HG03139 (cell line): ENCODE measurements at regions not wholly inside any gene's neighbourhood (a gene's known extent, or its start where the extent isn't known, plus 50 kb on each side); places are given as distances from the start of the nearest gene placed in this dataset.

ENCODE experiments used
- ATAC-seq: cut with Tn5 transposase; IDR thresholded peaks from one replicate; pipeline ENCODE4 v1.9.1; 2021; ENCODE audit not compliant: unreplicated experiment

DNA sequence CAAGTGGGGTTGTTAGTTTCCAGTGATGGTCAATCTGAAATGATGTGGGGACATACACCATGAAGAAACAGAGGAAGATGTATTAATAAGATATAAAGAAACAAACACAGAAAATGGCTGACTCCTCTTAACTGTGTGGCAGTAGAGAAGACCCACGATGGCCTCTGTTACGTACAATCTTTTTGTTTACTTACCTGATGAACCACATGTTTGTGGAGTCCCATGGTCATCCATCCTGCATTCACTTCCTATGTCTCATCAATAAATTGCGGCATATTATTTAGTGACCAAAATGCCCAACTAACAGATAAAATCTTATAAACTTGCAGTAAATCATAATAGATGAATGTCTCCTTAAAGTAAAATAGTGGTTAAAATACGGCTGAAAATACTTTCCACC lies 740.1 kb upstream of the LINC00305 start:
- no peak for ATAC-seq

DNA sequence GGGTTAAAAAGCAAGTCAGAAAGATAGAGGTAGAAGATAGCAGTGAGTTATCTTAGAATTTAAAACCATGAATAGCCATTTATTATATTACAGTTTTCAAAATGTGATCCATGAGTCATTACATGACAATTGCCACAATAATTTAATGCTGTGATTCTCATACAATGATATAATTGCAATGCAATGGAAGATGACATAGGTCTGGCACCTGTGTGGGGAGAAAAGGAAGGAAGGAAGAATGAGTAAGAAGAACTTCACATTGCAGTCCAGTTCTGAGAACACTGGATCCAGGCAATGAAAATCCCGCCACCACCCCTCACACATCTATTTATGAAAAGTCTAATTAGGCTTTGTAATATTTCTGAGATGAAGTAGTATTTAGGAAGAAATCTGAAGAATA lies 738.1 kb upstream of the LINC00305 start:
- ATAC-seq: no peak

DNA sequence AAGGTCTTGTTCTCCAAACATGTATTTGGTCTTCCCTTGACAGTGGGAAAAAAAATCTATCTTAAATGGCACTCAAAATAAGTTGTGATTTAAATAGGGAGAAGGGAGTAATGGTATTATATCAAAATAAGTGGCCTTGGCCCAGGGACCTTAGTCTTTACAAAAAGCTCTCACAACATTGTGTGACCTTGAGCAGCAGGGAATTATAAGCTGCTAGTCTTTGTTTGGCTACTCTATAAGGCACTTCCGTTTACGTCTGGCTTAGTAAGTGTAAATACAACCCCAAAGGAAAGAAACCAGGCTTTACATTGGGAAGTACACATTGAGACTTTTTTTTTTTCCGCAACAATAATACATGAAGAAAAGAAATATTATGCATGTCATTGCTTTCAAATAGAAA lies 734.0 kb upstream of the LINC00305 start:
- ATAC-seq: no peak

DNA sequence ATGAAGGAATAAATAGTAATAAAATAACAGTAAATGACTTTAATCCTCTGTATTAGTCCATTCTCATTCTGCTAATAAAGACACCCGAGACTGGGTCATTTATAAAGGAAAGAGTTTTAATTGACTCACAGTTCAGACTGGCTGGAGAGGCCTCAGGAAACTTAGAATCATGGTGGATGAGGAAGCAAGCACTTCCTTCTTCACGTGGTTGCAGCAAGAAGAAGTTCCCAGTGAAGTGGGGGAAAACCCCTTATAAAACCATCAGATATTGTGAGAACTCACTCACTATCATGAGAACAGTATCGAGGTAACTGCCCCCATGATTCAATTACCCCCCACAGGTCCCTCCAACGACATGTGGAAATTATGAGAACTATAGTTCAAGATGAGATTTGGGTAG lies 727.9 kb upstream of the LINC00305 start:
- ATAC-seq: no peak

DNA sequence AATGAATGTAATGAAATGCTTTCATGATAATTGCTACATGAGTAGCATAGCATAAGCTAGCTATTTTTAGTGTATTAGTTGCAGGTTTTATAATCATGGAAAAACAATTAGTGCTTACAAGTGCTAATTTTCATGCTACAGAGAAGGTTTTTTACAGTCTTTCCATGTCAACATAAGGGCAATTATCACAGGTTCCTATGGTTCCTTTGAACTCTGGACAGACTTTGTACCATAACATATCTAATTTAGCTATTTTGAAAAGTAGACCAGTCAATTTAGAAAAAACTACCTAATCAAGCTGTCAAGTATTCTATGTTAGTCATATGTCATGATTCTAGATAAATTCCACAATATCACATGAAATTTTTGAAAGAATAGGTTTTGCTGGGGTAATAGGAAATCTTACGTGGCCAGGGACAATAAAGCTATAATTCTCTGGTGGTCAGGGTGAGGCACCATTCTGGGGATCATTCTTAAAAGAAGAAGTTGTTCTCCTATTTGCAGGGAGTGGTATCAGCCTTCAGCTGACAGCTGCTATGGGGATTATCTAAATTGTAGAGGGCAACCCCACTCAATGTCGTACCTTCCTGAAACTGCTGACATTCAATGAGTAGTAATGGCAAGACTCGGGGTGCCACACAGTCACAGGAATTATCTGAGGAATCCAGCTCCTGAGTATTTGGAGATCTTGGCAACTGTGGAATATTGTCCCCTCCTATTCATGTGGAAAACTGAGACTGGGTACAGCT lies 724.0 kb upstream of the LINC00305 start:
- no peak for ATAC-seq

DNA sequence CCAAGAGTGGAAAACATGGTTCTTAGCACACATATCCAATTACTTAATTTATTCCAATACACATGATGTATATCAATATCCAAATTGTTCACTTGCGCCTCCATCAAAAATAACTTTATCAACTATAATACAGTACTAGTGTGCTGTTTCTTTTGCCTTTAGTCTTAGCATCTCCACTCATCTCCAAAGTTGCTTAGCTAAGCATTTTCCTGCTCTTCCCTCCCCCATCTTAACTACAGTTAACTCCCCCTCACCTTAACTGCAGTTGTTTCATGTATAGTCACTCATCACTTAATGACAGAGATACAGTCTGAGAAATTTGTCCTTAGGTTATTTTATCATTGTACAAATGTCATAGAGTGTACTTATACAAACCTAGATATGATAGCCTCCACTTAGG lies 705.2 kb upstream of the LINC00305 start:
- no peak for ATAC-seq

DNA sequence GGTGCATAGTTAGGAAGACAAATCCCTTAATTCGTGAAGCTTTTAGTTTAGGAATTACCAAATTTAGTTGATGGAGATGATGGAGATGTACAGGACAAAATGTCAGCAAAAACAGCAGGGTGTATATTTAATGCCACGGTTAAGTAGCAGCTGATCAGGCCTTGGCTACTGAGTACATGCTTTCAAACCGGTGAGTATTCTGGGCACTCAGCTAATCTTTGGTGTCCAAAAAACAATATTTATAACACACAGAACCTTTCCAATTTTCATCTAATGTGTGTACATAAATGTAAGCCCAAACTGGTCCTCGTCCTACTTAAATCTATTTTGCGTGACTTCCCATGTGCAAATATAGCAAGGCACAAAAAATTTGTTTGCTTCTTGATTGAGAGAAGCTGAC lies 703.4 kb upstream of the LINC00305 start:
- no peak for ATAC-seq

DNA sequence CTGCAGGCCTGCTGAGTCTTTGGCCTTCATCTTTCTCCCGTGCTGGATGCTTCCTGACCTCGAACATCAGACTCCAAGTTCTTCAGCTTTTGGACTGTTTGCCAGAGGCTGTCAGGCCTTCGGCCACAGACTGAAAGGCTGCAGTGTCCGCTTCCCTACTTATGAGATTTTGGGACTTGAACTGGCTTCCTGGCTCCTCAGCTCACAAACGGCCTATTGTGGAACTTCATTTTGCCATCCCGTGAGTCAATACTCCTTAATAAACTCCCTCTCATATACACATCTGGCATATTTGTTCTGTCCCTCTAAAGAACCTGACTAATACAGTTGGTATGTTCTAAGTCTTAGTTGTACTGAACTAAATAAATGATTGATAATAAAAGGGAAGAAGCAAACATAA lies 702.8 kb upstream of the LINC00305 start:
- ATAC-seq: no peak

DNA sequence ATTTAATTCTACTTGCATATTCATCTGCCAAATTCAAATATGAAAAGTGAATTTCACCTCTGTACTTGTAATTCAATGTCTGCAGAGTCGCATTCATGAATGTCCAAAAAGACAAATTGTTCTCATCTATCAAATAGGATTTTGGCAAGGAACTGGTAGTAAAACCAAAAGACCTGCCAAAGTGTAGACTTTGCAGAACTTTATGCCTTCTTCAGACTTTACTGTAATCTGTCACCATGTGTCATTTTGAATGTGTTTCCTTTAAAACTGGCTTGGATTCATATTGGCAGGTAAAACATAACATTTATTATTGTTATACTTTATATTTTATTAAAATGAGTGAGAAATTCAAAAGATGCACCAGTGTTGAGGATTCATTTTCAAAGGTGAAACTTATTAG lies 701.9 kb upstream of the LINC00305 start:
- ATAC-seq: no peak

DNA sequence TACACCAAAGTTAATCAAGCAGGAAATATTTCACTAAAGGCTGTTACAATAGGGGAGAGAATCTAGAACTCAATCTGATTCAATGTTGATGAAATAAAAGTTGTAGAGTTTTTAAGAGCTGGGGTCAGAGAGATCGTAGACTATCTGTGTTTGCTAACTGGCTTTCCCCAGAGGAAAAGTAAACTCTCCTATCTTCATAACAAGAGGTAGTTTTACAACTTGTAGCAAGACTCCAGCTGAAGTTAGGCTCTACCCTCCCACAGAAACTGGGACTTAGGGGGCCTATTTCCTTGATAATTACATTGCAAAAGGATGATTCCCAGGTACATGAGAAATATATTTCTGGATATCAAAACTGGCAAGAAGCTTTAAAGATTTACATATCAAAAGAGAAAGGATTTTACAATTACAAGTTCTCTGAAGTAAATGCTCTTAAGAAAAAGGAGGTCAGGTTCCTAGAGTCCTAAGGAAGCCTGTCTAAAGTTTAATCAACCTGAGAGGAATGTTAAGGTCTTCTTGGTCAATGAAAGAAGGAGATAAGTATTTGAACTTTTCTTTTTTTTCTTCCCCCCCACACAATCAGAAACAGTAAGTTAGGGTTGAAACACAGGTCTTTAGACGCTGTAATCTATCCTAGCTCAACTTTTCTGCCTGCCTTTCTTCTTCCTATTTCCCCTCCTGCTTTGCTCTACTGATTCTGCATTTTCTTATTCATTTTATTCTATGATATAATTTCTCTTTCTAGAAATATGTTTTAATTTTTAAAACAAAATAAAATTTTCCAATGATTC lies 692.2 kb upstream of the LINC00305 start:
- ATAC-seq: no peak

DNA sequence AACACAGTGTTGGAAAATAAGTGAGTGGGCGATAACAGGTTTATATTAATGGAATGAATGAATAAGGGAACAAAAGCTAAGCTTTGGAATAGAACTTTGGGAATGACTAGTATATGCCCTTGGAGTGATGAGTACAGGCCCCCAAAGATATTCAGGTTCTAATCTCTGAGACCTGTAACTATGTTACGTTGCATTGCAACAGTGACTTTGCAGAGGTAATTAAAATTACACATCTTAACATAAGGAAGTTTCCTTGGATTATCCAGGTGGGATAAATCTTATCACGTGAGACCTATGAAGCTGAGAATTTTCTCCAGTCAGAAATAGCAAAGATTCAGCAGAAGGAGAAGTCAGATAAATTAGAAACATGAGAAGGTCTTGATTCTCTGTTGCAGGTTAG lies 661.5 kb upstream of the LINC00305 start:
- no peak for ATAC-seq

DNA sequence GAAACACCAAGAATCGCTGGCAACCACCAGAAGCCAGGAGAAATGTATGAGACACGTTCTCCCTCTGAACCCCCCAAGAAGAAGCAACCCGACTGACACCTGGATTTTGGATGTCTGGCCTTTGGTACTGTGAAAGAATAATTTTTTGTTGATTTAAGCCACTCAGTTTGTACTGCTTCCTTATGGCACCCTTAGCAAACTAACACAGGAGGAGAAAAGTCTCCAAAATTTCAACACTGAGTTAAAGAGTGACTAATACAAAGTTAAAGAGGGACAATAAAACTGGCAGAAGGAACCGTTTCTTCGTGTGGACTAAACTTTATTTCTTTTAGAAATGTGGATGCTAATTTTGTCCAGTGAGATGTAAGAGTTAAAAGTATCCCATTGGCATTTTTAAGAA lies 660.9 kb upstream of the LINC00305 start:
- no peak for ATAC-seq

DNA sequence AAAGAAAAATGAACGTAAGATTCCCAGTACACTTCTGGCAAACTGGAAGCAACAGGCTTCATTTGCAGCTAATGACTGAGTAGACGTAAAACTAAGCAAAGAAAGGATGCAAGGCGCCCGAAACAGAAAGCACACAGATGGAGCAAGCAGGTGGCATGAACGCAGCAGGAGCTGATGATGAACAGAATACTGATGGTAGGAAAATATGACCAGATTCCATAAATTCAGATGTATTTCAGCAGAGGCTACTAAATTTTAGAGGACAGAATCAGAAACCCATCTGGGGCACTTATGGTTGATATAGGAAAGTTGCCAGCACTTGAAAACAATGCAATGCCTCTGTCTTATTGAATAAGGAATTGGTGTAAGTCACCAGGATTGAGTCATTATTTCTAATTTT lies 658.7 kb upstream of the LINC00305 start:
- no peak for ATAC-seq

DNA sequence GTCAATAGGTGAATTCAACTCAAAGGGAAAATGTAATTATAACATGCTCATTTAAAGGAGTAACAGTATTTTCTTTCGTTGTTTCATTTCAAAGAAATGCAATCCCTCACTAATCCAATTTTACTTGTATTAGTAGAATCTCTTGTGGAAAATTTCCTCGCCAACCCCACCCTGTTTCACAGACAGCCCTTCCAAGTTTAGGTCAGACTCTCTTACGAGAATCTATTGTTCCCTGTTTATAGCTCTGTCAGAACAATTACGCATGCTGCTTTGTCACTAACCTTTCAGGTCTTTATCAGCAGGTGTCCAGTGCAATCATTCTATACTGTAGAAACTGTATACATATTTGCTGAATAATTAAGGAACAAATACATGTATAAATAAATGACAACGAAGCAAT lies 657.8 kb upstream of the LINC00305 start:
- ATAC-seq: no peak

DNA sequence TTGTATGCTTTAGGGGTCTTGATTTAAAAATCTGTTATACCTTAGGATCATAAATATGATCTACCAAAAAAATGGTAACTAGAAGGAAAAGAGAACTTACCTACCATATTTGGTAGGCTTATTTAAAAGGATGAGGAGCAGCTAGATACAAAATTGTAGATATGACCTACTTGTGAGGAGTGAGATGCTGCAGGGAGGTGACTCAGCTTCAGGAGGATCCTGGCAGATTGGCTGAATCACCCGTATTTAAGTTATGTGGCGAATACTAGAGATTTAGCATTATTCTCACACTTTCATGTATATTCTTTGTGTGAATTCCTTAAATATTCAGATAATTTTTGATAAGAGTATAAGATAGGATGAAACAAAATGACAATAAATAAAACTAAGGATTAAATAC lies 657.3 kb upstream of the LINC00305 start:
- no peak for ATAC-seq

DNA sequence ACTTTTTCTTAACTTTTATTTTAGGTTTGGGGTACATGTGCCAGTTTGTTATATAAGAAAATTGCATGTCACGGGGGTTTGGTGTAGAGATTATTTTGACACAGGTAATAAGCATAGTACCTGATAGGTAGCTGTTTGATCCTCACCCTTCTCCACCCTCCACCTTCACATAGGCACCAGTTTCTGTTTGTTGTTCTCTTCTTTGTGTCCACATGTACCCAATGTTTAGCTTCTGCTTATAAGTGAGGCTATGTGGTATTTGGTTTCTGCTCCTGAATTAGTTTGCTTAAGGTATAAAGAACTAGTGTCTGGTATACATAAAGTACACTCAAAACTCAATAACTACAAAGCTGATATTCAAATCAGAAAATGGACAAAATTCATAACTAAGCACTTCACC lies 654.6 kb upstream of the LINC00305 start:
- ATAC-seq: no peak

DNA sequence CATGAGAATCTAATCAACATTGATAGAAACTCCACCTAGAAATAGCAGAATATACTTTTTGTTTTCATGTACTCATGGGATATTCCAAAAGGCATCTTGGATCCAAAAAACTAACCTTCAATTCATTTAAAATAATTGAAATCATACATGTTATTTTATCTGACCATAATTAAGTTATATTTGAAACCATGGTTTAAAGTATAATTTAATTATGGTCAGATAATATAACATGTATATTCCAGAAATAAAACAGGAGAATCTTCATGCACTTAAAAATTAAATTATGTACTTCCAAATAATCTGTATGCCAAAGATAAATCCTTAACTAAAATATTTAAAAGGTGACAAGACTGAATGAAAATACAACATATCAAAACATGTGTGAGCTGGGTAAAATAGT lies 651.3 kb upstream of the LINC00305 start:
- no peak for ATAC-seq

DNA sequence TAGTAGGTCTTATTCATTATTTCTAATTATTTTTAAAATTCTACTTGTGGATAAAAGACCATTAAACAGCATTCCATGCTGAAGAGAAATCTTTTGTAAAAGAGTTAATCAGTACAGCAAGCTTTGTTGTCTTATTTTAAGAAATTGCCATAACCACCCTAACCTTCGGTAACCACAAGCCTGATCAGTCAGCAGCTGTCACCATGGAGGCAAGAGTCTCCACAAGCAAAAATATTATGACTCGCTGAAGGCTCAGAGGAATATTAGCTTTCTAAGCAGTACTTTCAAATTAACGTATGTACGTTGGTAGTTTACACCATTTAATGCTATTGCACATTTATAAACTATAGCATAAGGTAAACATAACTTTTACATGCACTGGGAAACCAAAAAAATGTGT lies 650.5 kb upstream of the LINC00305 start:
- no peak for ATAC-seq

DNA sequence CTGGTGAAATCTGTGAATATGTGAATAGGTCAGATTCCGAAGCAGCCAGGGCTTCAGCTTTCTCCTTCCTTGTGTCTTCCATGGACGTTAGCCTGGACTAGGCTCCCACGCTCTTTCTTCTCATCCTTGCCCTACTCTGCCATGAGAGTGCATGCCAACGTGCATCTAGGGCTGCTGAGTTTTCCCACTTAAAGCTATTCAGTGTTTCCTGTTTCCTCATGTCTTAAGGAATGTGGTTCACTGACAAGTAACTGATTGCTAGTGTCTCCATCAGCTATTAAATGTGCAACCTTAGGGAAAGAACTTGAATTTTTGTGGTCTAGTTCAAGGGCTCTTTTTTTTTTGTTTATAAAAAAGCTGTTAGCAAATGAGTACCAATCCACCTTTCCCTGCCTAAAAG lies 642.3 kb upstream of the LINC00305 start:
- ATAC-seq: no peak

DNA sequence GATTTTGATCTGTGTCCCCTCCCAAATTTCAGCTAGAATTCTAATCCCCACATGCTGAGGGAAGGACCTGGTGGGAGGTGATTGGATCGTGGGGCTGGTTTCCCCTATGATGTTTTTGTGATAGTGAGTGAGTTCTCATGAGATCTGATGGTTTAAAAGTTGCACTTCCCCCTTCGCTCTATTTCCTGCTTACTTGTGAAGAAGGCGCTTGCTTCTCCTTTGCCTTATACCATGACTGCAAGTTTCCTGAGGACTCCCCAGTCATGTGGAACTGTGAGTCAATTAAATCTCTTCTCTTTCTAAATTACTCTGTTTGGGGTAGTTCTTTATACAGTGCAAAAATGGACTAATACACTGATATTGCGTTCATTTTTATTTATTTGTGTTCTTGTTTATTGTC lies 636.8 kb upstream of the LINC00305 start:
- no peak for ATAC-seq

DNA sequence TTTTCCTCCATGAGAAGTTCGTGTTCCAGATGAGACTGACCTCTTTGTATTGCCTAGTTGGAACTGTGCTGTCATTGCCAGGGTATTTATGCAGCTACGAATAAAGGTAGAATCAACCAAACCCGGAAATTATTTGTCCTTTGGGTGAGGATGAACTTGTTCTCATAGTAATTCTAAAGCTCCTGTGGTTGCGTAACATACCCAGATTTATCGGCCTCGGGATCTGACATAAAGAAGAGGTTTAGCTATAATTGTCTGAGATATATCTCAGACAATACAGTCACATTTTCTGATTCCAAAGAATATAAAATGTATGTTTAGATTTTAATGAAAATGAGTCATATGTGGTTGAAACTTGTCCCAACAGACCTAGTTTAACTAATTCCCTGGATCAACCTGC lies 628.7 kb upstream of the LINC00305 start:
- no peak for ATAC-seq

DNA sequence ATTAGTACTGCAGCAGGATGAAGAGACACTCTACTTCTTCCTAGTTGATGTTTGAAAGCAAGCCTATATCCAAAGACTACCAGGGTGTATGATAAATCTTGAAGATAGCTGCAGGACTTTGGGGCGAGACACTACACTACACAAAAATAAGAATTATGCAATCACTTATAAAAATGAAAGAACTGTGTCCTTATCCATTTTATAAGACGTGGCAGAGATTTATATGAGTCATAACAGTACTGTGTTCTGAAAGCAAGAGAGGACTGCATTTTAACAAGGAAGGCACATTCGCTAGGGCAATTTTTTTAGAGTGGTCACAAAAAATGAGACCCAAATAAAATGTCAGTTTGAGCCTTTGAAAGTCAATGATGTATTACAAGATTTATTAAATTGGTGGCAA lies 617.0 kb upstream of the LINC00305 start:
- no peak for ATAC-seq

DNA sequence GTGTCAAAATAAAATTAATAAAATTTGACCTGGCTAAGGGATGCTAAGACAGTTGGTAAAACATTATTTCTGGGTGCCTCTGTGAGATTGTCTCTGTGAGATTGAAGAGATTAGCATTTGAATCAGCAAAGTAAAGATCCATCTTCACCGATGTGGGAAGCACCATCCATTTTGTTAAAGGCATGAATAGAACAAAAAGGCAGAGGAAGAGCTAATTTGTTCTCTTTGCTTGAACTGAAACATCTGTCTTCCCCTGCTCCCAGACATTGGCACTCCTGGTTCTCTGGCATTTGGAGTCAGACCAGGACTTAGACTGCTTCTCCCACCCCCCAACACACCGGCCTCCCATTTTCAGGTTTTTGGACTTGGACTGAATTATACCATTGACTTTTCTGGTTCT lies 603.8 kb upstream of the LINC00305 start:
- no peak for ATAC-seq
